Ishikawa (cell line): ENCODE measurements at regions not wholly inside any gene's neighbourhood (a gene's known extent, or its start where the extent isn't known, plus 50 kb on each side); places are given as distances from the start of the nearest gene placed in this dataset.

Source experiments
- CEBPB ChIP-seq: IDR thresholded peaks from 2 replicates; pipeline ENCODE4 v1.6.1; 2012
- CREB1 ChIP-seq: IDR thresholded peaks from 2 replicates; pipeline ENCODE4 v1.6.1; 2012; ENCODE audit warnings: low read depth
- EGR1 ChIP-seq: IDR thresholded peaks from 2 replicates; pipeline ENCODE4 v1.6.1; 2012
- EP300 ChIP-seq: IDR thresholded peaks from 2 replicates; pipeline ENCODE4 v1.6.1; 2012; ENCODE audit warnings: borderline replicate concordance
- FOXM1 ChIP-seq: IDR thresholded peaks from 2 replicates; pipeline ENCODE4 v1.6.1; 2012; ENCODE audit warnings: low read depth, borderline replicate concordance
- NFIC ChIP-seq: IDR thresholded peaks from 2 replicates; pipeline ENCODE4 v1.6.1; 2012
- RAD21 ChIP-seq: IDR thresholded peaks from 2 replicates; pipeline ENCODE4 v1.6.1; 2012; ENCODE audit warnings: low read depth
- TAF1 ChIP-seq: IDR thresholded peaks from 2 replicates; pipeline ENCODE4 v1.6.1; 2012; ENCODE audit warnings: low read depth, mild to moderate bottlenecking
- TCF12 ChIP-seq: IDR thresholded peaks from 2 replicates; pipeline ENCODE4 v1.6.1; 2012; ENCODE audit warnings: low read depth
- TEAD4 ChIP-seq: IDR thresholded peaks from 2 replicates; pipeline ENCODE4 v1.6.1; 2012
- YY1 ChIP-seq: IDR thresholded peaks from 2 replicates; pipeline ENCODE4 v1.6.1; 2012; ENCODE audit warnings: low read depth
- ZBTB7A ChIP-seq: IDR thresholded peaks from 2 replicates; pipeline ENCODE4 v1.6.1; 2012; ENCODE audit warnings: low read depth
- TF ChIP-seq, protein P1 (sequence below): IDR thresholded peaks from 2 replicates; pipeline ENCODE4 v1.6.1; 2012
- TF ChIP-seq, protein P2 (sequence below): IDR thresholded peaks from 2 replicates; pipeline ENCODE4 v1.6.1; 2012
- TF ChIP-seq, protein P3 (sequence below): IDR thresholded peaks from 2 replicates; pipeline ENCODE4 v1.6.1; 2012; ENCODE audit warnings: low read depth, mild to moderate bottlenecking

DNA sequence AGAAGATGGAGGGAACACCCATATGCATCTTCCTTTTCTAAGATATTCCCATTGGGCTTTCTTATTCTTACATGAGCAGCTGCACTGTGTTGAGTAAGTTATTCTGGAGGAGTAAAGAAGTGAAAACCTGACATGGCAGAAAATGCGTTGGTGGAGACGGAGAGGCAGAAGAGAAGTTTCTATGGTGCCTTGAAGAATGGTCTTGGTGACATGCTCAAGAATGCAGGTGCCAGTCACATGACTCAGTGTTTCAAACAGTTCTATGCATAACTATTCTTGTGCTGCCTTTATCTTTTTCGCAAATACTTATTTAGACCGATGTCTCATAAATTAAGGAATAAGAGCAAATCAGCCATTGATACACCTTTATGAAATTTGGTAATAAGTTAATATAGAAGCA, 377.8 kb upstream of the IRX2 start:
- TF ChIP-seq, protein P1, sequence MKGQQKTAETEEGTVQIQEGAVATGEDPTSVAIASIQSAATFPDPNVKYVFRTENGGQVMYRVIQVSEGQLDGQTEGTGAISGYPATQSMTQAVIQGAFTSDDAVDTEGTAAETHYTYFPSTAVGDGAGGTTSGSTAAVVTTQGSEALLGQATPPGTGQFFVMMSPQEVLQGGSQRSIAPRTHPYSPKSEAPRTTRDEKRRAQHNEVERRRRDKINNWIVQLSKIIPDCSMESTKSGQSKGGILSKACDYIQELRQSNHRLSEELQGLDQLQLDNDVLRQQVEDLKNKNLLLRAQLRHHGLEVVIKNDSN: no peak
- TF ChIP-seq NFIC: no peak
- TF ChIP-seq, protein P2, sequence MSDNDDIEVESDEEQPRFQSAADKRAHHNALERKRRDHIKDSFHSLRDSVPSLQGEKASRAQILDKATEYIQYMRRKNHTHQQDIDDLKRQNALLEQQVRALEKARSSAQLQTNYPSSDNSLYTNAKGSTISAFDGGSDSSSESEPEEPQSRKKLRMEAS: no peak
- no peak for TF ChIP-seq CREB1
- no peak for TF ChIP-seq TCF12
- TF ChIP-seq ZBTB7A: no peak
- no peak for TF ChIP-seq YY1
- TF ChIP-seq TAF1: no peak
- no peak for TF ChIP-seq EGR1
- TF ChIP-seq, protein P3, sequence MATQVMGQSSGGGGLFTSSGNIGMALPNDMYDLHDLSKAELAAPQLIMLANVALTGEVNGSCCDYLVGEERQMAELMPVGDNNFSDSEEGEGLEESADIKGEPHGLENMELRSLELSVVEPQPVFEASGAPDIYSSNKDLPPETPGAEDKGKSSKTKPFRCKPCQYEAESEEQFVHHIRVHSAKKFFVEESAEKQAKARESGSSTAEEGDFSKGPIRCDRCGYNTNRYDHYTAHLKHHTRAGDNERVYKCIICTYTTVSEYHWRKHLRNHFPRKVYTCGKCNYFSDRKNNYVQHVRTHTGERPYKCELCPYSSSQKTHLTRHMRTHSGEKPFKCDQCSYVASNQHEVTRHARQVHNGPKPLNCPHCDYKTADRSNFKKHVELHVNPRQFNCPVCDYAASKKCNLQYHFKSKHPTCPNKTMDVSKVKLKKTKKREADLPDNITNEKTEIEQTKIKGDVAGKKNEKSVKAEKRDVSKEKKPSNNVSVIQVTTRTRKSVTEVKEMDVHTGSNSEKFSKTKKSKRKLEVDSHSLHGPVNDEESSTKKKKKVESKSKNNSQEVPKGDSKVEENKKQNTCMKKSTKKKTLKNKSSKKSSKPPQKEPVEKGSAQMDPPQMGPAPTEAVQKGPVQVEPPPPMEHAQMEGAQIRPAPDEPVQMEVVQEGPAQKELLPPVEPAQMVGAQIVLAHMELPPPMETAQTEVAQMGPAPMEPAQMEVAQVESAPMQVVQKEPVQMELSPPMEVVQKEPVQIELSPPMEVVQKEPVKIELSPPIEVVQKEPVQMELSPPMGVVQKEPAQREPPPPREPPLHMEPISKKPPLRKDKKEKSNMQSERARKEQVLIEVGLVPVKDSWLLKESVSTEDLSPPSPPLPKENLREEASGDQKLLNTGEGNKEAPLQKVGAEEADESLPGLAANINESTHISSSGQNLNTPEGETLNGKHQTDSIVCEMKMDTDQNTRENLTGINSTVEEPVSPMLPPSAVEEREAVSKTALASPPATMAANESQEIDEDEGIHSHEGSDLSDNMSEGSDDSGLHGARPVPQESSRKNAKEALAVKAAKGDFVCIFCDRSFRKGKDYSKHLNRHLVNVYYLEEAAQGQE: no peak
- TF ChIP-seq EP300: no peak

DNA sequence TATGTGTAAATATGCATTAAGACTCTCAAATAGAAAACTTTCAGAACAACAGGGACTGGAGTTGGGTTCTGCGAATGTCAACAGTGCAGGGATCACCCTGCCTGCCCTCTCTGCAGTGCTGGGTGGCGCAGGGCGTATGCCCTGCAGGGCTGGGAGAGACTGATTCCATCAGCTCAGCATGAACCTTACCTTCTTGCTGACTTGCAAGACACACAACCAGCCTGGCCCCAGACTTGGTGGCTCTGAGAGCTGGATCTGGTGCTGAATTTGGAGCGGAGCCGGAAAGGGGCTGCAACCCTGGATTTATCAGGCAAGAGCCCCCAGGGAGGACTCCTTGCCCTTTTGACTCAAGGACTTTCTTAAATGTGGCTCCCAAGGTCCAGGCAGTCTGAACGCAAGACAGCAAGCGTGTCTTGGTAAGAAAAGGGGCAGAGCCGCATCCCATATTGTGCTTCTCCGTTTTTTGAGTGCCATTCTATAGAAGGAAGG, 376.0 kb upstream of the IRX2 start:
- no peak for TF ChIP-seq YY1
- no peak for TF ChIP-seq ZBTB7A
- no peak for TF ChIP-seq FOXM1
- TF ChIP-seq, protein P2: no peak
- no peak for TF ChIP-seq CREB1
- TF ChIP-seq RAD21: no peak
- TF ChIP-seq EGR1: no peak

DNA sequence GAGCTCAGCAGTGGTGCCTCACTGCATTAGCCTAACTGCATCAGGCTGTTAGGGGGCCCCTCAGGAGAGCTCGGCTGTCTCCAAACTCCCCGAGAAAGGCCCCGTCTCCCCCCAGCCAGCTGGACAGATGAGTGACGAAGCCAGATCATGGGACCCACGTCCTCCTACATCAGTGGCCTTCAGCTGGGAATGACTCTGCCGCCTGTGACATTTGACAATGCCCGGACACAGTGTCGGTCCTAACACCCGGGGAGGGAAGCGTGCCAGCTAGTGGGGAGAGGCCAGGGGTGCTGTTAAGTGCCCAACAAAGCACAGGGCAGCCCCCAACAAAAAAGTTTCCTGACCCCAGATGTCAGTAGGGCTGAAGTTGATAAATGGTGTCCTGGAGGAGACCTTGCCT, 375.2 kb upstream of the IRX2 start:
- TF ChIP-seq EGR1: no peak
- TF ChIP-seq FOXM1: no peak
- TF ChIP-seq YY1: no peak
- no peak for TF ChIP-seq TCF12
- TF ChIP-seq TEAD4: no peak
- TF ChIP-seq, protein P2: no peak
- no peak for TF ChIP-seq NFIC

DNA sequence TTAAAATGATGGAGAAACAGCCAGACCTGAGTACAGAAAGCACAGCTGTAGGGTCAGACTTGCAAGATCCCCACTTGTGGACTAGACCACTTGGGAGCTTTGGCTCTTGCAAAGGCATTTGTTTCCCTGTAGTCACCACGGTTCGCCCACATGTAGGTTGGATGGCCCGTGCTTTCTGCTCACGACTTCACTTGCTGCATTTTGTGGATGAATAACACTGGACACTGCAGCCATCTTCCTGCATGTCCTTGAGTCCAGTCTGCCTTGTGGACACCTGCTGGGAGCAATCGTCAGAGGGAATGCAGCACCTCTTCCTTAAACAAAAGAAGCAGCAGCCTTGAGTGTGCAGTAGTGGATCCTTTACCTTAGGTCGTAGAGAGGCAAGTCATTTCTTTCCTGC, 372.9 kb upstream of the IRX2 start:
- TF ChIP-seq, protein P2: no peak
- TF ChIP-seq EGR1 (no peak), TAF1 (no peak)

DNA sequence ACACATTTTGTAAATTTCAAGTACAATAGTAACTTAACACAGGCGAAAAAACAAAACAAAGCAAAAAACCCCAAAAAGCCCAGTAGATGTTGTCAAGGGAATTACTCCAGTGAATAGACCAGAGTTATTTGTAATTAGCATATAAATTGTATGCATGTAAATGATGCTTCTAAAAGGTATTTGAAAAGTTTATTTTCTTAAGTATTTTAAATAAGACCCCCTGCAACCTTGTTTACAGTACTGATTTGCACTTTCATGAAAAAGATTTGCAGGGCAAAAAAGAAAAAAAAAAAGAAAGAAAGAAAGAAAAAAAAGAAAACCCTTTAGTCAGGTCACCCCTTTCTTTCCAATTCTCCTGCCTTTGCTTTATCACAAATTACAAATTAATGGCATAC, 372.3 kb upstream of the IRX2 start:
- TF ChIP-seq NFIC: no peak

DNA sequence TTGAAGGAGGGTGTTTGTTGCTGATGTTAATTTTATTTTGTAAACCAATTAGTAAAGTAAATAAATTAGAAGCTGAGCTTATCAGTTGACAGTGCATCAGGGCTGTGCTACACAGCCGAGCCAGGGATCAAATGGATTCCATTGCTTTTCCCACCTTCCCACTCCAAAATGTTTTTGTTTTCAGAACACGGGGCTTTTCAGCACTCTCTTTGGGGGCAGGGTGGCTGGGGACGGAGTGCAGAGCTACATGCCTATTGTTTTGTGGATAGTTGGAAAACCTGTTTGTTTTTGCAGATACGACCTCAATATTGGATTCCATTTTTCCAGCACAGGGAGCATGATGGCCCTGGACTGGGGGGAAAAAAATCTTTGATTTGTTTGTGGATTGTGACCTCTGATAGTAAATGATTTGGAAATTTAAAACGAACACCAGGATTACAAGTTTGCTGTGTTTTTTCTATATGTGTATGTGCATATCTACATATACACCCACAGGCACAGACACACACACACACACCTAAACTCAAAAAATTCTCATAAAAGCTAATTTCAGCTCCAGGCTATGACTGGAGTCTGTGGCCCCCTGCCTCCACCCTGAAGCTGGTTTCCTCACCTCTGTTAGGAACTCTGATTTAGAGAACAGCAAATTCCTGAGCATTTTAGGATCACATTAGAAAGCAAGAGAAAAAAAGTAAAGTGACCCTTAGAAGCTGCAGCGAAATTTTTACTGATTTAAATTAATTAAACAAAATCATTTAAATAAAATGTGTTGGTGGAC, 371.7 kb upstream of the IRX2 start:
- TF ChIP-seq, protein P1: no peak
- TF ChIP-seq, protein P3: no peak
- TF ChIP-seq YY1: no peak
- TF ChIP-seq FOXM1: no peak
- no peak for TF ChIP-seq CEBPB
- TF ChIP-seq RAD21: no peak
- no peak for TF ChIP-seq EGR1
- no peak for TF ChIP-seq TAF1
- TF ChIP-seq, protein P2: no peak
- no peak for TF ChIP-seq TEAD4
- no peak for TF ChIP-seq TCF12
- no peak for TF ChIP-seq NFIC
- no peak for TF ChIP-seq EP300
- no peak for TF ChIP-seq CREB1
- no peak for TF ChIP-seq ZBTB7A
